HL-60 (cell line): ENCODE measurements at regions not wholly inside any gene's neighbourhood (a gene's known extent, or its start where the extent isn't known, plus 50 kb on each side); places are given as distances from the start of the nearest gene placed in this dataset.

Experiments
- GABPA ChIP-seq: IDR thresholded peaks from 2 replicates; pipeline ENCODE4 v1.6.1; 2012; ENCODE audit warnings: low read depth
- POLR2AphosphoS5 ChIP-seq: IDR thresholded peaks from 2 replicates; pipeline ENCODE4 v1.6.1; 2012; ENCODE audit warnings: low read depth
- TF ChIP-seq, protein P1 (sequence below): IDR thresholded peaks from one replicate; pipeline ENCODE4 v1.5.1; 2011; ENCODE audit warnings: low read length, control low read depth, inconsistent platforms; ENCODE audit not compliant: insufficient read depth
- TF ChIP-seq, protein P2 (sequence below): IDR thresholded peaks from 2 replicates; pipeline ENCODE4 v1.6.1; 2012; ENCODE audit warnings: low read depth; ENCODE audit not compliant: insufficient replicate concordance

DNA sequence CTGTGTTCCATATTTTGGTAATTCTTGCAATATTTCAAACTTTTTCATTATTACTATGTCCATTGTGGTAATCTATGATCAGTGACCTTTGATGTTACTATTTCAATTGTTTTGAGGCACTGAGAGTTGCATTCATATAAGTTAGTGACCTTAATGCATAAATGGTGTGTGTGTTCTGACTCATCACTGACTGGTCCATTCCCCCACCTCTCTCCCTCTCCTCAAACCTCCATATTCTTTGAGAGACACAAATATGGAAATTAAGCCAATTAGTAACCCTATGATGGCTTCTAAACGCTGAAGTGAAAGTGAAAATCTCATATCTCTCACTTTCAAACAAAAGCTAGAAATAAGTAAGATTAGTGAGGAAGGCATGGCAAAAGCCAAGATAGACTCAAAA lies 739.6 kb downstream of the CCSER2 start:
- TF ChIP-seq, protein P1, sequence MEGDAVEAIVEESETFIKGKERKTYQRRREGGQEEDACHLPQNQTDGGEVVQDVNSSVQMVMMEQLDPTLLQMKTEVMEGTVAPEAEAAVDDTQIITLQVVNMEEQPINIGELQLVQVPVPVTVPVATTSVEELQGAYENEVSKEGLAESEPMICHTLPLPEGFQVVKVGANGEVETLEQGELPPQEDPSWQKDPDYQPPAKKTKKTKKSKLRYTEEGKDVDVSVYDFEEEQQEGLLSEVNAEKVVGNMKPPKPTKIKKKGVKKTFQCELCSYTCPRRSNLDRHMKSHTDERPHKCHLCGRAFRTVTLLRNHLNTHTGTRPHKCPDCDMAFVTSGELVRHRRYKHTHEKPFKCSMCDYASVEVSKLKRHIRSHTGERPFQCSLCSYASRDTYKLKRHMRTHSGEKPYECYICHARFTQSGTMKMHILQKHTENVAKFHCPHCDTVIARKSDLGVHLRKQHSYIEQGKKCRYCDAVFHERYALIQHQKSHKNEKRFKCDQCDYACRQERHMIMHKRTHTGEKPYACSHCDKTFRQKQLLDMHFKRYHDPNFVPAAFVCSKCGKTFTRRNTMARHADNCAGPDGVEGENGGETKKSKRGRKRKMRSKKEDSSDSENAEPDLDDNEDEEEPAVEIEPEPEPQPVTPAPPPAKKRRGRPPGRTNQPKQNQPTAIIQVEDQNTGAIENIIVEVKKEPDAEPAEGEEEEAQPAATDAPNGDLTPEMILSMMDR: no peak
- TF ChIP-seq POLR2AphosphoS5 (no peak), GABPA (no peak)
- TF ChIP-seq, protein P2, sequence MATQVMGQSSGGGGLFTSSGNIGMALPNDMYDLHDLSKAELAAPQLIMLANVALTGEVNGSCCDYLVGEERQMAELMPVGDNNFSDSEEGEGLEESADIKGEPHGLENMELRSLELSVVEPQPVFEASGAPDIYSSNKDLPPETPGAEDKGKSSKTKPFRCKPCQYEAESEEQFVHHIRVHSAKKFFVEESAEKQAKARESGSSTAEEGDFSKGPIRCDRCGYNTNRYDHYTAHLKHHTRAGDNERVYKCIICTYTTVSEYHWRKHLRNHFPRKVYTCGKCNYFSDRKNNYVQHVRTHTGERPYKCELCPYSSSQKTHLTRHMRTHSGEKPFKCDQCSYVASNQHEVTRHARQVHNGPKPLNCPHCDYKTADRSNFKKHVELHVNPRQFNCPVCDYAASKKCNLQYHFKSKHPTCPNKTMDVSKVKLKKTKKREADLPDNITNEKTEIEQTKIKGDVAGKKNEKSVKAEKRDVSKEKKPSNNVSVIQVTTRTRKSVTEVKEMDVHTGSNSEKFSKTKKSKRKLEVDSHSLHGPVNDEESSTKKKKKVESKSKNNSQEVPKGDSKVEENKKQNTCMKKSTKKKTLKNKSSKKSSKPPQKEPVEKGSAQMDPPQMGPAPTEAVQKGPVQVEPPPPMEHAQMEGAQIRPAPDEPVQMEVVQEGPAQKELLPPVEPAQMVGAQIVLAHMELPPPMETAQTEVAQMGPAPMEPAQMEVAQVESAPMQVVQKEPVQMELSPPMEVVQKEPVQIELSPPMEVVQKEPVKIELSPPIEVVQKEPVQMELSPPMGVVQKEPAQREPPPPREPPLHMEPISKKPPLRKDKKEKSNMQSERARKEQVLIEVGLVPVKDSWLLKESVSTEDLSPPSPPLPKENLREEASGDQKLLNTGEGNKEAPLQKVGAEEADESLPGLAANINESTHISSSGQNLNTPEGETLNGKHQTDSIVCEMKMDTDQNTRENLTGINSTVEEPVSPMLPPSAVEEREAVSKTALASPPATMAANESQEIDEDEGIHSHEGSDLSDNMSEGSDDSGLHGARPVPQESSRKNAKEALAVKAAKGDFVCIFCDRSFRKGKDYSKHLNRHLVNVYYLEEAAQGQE: no peak
